HCT116 (cell line): ENCODE measurements at regions not wholly inside any gene's neighbourhood (a gene's known extent, or its start where the extent isn't known, plus 50 kb on each side); places are given as distances from the start of the nearest gene placed in this dataset.

Experiments used
- ATAC-seq: fragments of 200-7000 bp; cut with Tn5 transposase; 2 replicates; pipeline ENCODE4 v1.9.1; 2020; ENCODE audit warnings: mild to moderate bottlenecking, moderate library complexity
- BruUV-seq: library from RNA; stranded (reverse); fragments of 400-500 nt; replicated peaks from 2 replicates; lab custom pipeline; 2021; lab: Mats Ljungman, UMichigan
- CTCF ChIA-PET: fragments of 300-600 bp; sonication (Branson Sonifier 250); formaldehyde crosslinking; loops from one replicate; lab custom pipeline; 2021; ENCODE audit warnings: antibody characterized with exemption; lab: Charles Lee
- POLR2A ChIA-PET: fragments of 300-600, 350-600 bp; sonication (Branson Sonifier 250); formaldehyde crosslinking; loops from one replicate; lab custom pipeline; 2021; ENCODE audit warnings: antibody characterized with exemption; lab: Charles Lee
- RAD21 ChIA-PET, 2 experiments: fragments of 300-600 bp; sonication (Branson Sonifier 250); formaldehyde crosslinking; loops; one replicate each; lab custom pipeline; 2023; ENCODE audit warnings: low total read pairs in 2 of 2; ENCODE audit not compliant: uncharacterized antibody in 2 of 2, unreplicated experiment in 2 of 2, low non-redundant PET in 1 of 2; lab: Charles Lee
- DNase-seq: peaks from one replicate; pipeline ENCODE4 v3.0.0-alpha.2; 2010; ENCODE audit warnings: low read depth, low spot score
- H2AFZ ChIP-seq: fragments of 200-600 bp; shearing (Covaris generic), sonication (generic); 2 replicates; pipeline ENCODE4 v1.6.1; 2017; ENCODE audit warnings: low read depth, mixed run types, mixed read lengths, antibody characterized with exemption, low read length; ENCODE audit not compliant: poor library complexity, severe bottlenecking
- H3K27ac ChIP-seq: 2 replicates; pipeline ENCODE4 v1.5.1; 2012; ENCODE audit warnings: low read depth, low read length
- H3K27me3 ChIP-seq: fragments of 200-600 bp; sonication (generic); 2 replicates; pipeline ENCODE4 v1.6.1; 2016; ENCODE audit warnings: mixed run types, low read length, mixed read lengths; ENCODE audit not compliant: insufficient read depth
- H3K36me3 ChIP-seq, 2 experiments: fragments of 200-500 bp in 1 of 2; fragments of 200-600 bp in 1 of 2; sonication (Bioruptor generic) in 1 of 2; sonication (generic) in 1 of 2; 2 replicates each; pipeline versions ENCODE4 v1.5.1 to v1.6.1; 2014 to 2016; ENCODE audit warnings: low read length in 2 of 2, inconsistent platforms in 1 of 2, mixed read lengths in 1 of 2, mixed run types in 1 of 2; ENCODE audit not compliant: insufficient read depth in 2 of 2, control insufficient read depth in 1 of 2
- H3K4me1 ChIP-seq, 2 experiments: fragments of 200-600 bp in 1 of 2; sonication (generic) in 1 of 2; 2 replicates each; pipeline versions ENCODE4 v1.5.1 to v1.6.1; 2012 to 2017; ENCODE audit warnings: low read length in 2 of 2, inconsistent platforms in 1 of 2, mild to moderate bottlenecking in 1 of 2, mixed read lengths in 1 of 2, mixed run types in 1 of 2, moderate library complexity in 1 of 2; ENCODE audit not compliant: insufficient read depth in 2 of 2, control insufficient read depth in 1 of 2
- H3K4me2 ChIP-seq: fragments of 200-600 bp; sonication (generic); 2 replicates; pipeline ENCODE4 v1.6.1; 2017; ENCODE audit warnings: mixed run types, low read length, mixed read lengths
- H3K4me3 ChIP-seq, 2 experiments: fragments of 200-600 bp in 1 of 2; sonication (generic) in 1 of 2; replicated peaks in 1 of 2; 2 replicates each; pipeline ENCODE4 v1.5.1; 2011 to 2016; ENCODE audit warnings: low read length in 2 of 2, control low read depth in 1 of 2, low read depth in 1 of 2, mild to moderate bottlenecking in 1 of 2, mixed read lengths in 1 of 2, mixed run types in 1 of 2
- H3K79me2 ChIP-seq: fragments of 200-600 bp; sonication (generic); 2 replicates; pipeline ENCODE4 v1.6.1; 2017; ENCODE audit warnings: mild to moderate bottlenecking, mixed run types, low read length, moderate library complexity, mixed read lengths; ENCODE audit not compliant: insufficient read depth
- H3K9ac ChIP-seq: fragments of 200-600 bp; sonication (generic); 2 replicates; pipeline ENCODE4 v1.6.1; 2016; ENCODE audit warnings: low read length, mixed read lengths
- H3K9me2 ChIP-seq: fragments of 200-600 bp; sonication (generic), shearing (Covaris generic); 2 replicates; pipeline ENCODE4 v1.6.1; 2017; ENCODE audit warnings: mixed run types, mild to moderate bottlenecking, moderate library complexity; ENCODE audit not compliant: insufficient read depth
- H3K9me3 ChIP-seq, 2 experiments: fragments of 200-500 bp in 1 of 2; fragments of 200-600 bp in 1 of 2; sonication (Bioruptor generic) in 1 of 2; sonication (generic) in 1 of 2; 2 replicates each; pipeline ENCODE4 v1.6.1; 2014 to 2017; ENCODE audit warnings: low read length in 2 of 2, mixed read lengths in 2 of 2, inconsistent platforms in 1 of 2, low read depth in 1 of 2, mild to moderate bottlenecking in 1 of 2, mixed run types in 1 of 2, moderate library complexity in 1 of 2; ENCODE audit not compliant: control insufficient read depth in 1 of 2, insufficient read depth in 1 of 2
- H4K20me1 ChIP-seq: fragments of 200-600 bp; sonication (generic), shearing (Covaris generic); 2 replicates; pipeline ENCODE4 v1.6.1; 2017; ENCODE audit warnings: mixed run types, mild to moderate bottlenecking, moderate library complexity; ENCODE audit not compliant: insufficient read depth
- ATF3 ChIP-seq: IDR thresholded peaks from 2 replicates; pipeline ENCODE4 v1.6.1; 2012
- CBX3 ChIP-seq: IDR thresholded peaks from 2 replicates; pipeline ENCODE4 v1.6.1; 2012; ENCODE audit warnings: low read depth
- CEBPB ChIP-seq: IDR thresholded peaks from 2 replicates; pipeline ENCODE4 v1.6.1; 2012; ENCODE audit warnings: low read depth
- EZH2 ChIP-seq: fragments of 200-600 bp; sonication (generic); IDR thresholded peaks from 2 replicates; pipeline ENCODE4 v1.6.1; 2017; ENCODE audit warnings: antibody characterized with exemption, mixed run types
- FOSL1 ChIP-seq: IDR thresholded peaks from 2 replicates; pipeline ENCODE4 v1.6.1; 2012; ENCODE audit warnings: low read depth
- JUND ChIP-seq: IDR thresholded peaks from 2 replicates; pipeline ENCODE4 v1.6.1; 2012
- POLR2A ChIP-seq: IDR thresholded peaks from 2 replicates; pipeline ENCODE4 v1.7.0; 2011; ENCODE audit warnings: borderline replicate concordance; ENCODE audit not compliant: insufficient read depth, insufficient read length; ENCODE audit errors: extremely low read depth
- POLR2AphosphoS5 ChIP-seq: IDR thresholded peaks from 2 replicates; pipeline ENCODE4 v1.6.1; 2011; ENCODE audit warnings: mild to moderate bottlenecking, low read depth, low read length, moderate library complexity
- RAD21 ChIP-seq: IDR thresholded peaks from 2 replicates; pipeline ENCODE4 v1.6.1; 2012; ENCODE audit warnings: low read depth, mild to moderate bottlenecking
- SIN3A ChIP-seq: IDR thresholded peaks from 2 replicates; pipeline ENCODE4 v1.6.1; 2012; ENCODE audit warnings: low read depth
- SRF ChIP-seq: IDR thresholded peaks from 2 replicates; pipeline ENCODE4 v1.6.1; 2012; ENCODE audit warnings: low read depth
- ZBTB33 ChIP-seq: IDR thresholded peaks from 2 replicates; pipeline ENCODE4 v1.6.1; 2011; ENCODE audit warnings: mild to moderate bottlenecking, low read length, moderate library complexity; ENCODE audit not compliant: insufficient replicate concordance; ENCODE audit errors: extremely low read depth
- ZFX ChIP-seq: fragments of 450-650 bp; IDR thresholded peaks from 2 replicates; pipeline ENCODE4 v1.6.1; 2017
- ZNF274 ChIP-seq: fragments of 200-500 bp; sonication (Bioruptor generic); IDR thresholded peaks from 2 replicates; pipeline ENCODE4 v1.6.1; 2014; ENCODE audit warnings: mild to moderate bottlenecking, low read depth, low read length, inconsistent platforms
- intact Hi-C: fragments of 100-400 bp; cut with micrococcal nuclease; formaldehyde crosslinking; loops from 2 replicates; pipeline ENCODE4 v1.10.0; 2022

GRCh38 chr2:220478305-220479058 is 851.1 kb downstream of the SLC4A3 start:
- no peak overlapping the region for H3K9ac ChIP-seq
- no peak overlapping the region for H3K27ac ChIP-seq
- CTCF ChIA-PET: interaction anchor here (0.6 kb wide), 1 partner anchor 1488 kb away, joined by 3 read pairs; no protein-coding TSS in a partner anchor
- no peak overlapping the region for H3K4me2 ChIP-seq
- no peak for ATAC-seq
- H3K36me3 ChIP-seq: no peaks in the 10 kb centered on the region
- no peak overlapping the region for H2AFZ ChIP-seq
- no peak overlapping the region for H3K4me3 ChIP-seq
- intact Hi-C loops: no loop called here
- TF ChIP-seq FOSL1: no peak
- TF ChIP-seq POLR2AphosphoS5: no peak
- TF ChIP-seq ZFX: no peak
- TF ChIP-seq ATF3: no peak
- no peak for TF ChIP-seq SRF
- no peak for TF ChIP-seq EZH2
- TF ChIP-seq ZBTB33: no peak
- TF ChIP-seq, all 23 proteins: peak for 0
- H3K27me3 ChIP-seq: no peaks in the 10 kb centered on the region
- no peaks in the 10 kb centered on the region for H3K79me2 ChIP-seq
- ChIA-PET RAD21 (no interaction called here), POLR2A (no interaction called here)
- H3K4me1 ChIP-seq: no peaks in the 10 kb centered on the region
- DNase-seq: no peak
- H4K20me1 ChIP-seq: no peaks in the 10 kb centered on the region
- H3K9me2 ChIP-seq: no peaks in the 10 kb centered on the region
- no TSS peak for BruUV-seq
- H3K9me3 ChIP-seq: no peaks in the 10 kb centered on the region

GRCh38 chr2:220482716-220483115 is 855.3 kb downstream of the SLC4A3 start:
- H2AFZ ChIP-seq: no peak overlapping the region
- no peak overlapping the region for H3K4me3 ChIP-seq
- H3K9me3 ChIP-seq: no peaks in the 10 kb centered on the region
- ChIA-PET POLR2A (no interaction called here), RAD21 (no interaction called here), CTCF (no interaction called here)
- H3K9me2 ChIP-seq: no peaks in the 10 kb centered on the region
- H3K4me2 ChIP-seq: no peak overlapping the region
- H3K79me2 ChIP-seq: no peaks in the 10 kb centered on the region
- ATAC-seq: no peak
- intact Hi-C loops: no loop called here
- H3K27me3 ChIP-seq: no peaks in the 10 kb centered on the region
- BruUV-seq: no TSS peak
- H4K20me1 ChIP-seq: no peaks in the 10 kb centered on the region
- DNase-seq: no peak
- no peaks in the 10 kb centered on the region for H3K36me3 ChIP-seq
- no peak overlapping the region for H3K27ac ChIP-seq
- H3K4me1 ChIP-seq: no peaks in the 10 kb centered on the region
- no peak overlapping the region for H3K9ac ChIP-seq
- no peak for TF ChIP-seq ZNF274
- TF ChIP-seq RAD21: no peak
- no peak for TF ChIP-seq SIN3A
- TF ChIP-seq CEBPB: no peak
- TF ChIP-seq JUND: no peak
- no peak for TF ChIP-seq POLR2A
- TF ChIP-seq CBX3: no peak
